GM18867 (cell line): ENCODE measurements at regions not wholly inside any gene's neighbourhood (a gene's known extent, or its start where the extent isn't known, plus 50 kb on each side); places are given as distances from the start of the nearest gene placed in this dataset.
A peak's percentile ranks its signal among the peaks of the same experiment; 100 is the strongest.
"Not testable (repeated sequence)": the region's sequence is repeated elsewhere in the genome, so short reads cannot be mapped to it uniquely, and the experiment has no call there.

Experiments used
- ATAC-seq: cut with Tn5 transposase; IDR thresholded peaks from one replicate; pipeline ENCODE4 v1.9.1; 2021; ENCODE audit warnings: mild to moderate bottlenecking, moderate library complexity; ENCODE audit not compliant: unreplicated experiment

DNA sequence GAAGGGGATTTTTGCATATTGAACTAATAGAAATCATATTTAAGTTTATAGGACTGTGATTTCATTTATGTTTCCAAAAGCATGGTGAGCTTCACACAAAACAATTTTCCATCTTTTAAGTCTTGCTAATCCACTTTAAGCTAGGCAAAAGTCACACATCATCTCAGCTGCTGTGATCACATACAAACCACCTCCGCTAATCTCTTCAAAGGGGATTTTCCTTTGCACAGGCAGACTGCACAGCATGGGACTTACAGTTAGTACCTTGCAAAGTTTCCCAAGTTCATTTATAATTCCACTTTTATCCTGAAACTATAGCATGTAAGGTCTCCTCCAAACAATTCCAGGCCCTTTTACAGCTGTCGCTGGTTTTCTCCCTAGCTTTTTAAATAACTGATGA, 225.1 kb upstream of the CNTN3 start:
- ATAC-seq = no peak

DNA sequence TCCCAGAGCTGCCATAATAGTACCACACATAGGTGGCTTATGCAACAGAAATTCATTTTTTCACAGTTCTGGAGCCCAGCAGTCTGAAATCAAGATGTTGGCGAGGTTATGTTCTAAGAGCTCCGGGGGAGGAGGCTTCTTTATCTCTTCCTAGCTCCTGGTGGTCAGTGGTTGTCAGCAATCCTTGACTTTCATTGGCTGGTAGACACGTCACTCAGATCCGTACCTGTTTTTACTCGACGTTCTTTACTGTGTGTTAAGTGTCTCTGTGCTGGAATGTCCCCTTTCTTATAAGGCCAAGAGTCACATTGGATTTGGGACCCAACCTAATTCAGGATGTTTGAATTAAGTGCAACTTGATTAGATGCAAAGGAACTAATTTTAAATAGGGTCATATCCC, 218.5 kb upstream of the CNTN3 start:
- no peak for ATAC-seq

DNA sequence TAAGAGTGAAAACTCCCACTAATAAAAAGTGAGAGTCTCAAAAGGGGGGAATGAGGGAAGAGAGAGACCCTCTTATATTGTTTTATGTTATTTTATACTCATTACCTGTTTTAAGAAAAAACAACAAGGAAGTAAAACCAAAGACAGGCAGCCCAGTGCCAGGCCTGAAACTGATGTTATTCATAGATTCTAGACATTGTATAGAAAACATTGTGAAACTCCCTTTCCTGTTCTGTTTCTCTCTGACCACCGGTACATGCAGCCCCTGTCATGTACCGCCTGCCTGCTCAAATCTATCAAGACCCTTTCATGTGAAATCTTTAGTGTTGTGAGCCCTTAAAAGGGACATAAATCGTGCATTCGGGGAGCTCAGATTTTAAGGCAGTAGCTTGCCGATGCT, 216.4 kb upstream of the CNTN3 start:
- ATAC-seq = not testable (repeated sequence)

DNA sequence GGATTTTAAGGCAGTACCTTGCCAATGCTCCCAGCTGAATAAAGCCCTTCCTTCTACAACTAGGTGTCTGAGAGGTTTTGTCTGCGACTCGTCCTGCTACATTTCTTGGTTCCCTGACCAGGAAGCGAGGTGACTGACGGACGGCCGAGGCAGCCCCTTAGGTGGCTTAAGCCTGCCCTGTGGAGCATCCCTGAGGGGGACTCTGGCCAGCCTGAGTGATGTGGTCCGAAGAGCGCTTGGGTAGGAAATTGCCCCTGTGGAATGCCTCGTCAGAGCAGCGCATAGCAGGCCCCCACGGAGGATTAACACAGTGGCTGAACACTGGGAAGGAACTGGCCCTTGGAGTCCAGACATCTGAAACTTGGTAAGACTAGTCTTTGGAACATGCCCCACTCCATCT, 210.9 kb upstream of the CNTN3 start:
- ATAC-seq = not testable (repeated sequence)

DNA sequence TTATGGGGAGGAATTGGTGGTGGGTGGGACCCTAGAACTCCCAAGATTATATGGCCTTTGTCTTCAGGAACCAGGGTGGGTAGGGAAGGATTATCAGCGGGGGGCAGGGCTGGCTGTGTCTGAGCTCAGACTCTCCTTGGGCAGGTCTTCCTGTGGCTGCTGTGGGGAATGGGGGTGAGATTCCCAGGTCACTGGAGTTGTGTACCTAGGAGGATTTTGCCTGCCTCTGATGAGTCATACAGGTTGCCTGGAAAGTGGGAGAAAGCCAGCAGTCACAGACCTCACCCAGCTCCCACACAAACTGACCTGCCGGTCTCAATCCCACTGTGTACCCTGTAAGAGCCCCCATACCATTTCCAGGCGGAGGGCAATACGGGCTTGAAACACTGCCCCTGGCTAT, 209.9 kb upstream of the CNTN3 start:
- no peak for ATAC-seq

DNA sequence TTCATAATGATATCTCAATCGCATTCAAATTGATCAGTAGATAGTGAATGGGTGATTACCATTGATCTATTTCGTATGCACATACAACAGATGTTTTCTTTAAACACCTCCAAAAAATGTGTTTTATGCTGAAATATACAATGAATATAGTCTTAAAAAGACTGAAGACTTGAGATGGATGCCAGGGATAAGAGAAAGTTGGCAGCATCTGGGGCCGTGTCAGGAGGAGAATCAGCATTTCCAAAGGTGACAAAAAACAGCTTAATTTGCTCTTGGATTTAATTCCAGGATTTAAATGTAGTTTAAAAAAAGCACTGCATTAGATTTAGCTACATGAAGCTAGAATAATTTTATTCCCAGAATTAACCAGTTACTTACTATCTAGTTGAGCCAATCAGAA, 199.7 kb upstream of the CNTN3 start:
- ATAC-seq = no peak

DNA sequence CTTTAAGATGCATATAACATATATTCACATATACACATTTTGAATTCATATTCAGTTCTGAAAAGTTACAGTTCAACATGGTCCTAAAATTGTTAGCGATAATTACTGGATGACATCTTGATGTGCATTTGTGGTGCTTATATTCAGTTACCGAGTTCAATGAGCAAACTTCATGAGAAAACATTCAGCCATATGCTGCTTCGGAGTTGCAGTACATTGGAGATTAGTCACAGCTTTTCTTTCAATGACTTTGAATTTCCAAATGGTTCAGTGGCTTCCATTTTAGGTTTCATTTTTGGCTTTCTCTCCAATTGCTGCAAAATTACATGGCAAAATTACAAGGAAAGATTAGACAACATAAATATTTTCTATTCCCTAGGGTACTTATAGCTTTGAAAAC, 198.3 kb upstream of the CNTN3 start:
- no peak for ATAC-seq

DNA sequence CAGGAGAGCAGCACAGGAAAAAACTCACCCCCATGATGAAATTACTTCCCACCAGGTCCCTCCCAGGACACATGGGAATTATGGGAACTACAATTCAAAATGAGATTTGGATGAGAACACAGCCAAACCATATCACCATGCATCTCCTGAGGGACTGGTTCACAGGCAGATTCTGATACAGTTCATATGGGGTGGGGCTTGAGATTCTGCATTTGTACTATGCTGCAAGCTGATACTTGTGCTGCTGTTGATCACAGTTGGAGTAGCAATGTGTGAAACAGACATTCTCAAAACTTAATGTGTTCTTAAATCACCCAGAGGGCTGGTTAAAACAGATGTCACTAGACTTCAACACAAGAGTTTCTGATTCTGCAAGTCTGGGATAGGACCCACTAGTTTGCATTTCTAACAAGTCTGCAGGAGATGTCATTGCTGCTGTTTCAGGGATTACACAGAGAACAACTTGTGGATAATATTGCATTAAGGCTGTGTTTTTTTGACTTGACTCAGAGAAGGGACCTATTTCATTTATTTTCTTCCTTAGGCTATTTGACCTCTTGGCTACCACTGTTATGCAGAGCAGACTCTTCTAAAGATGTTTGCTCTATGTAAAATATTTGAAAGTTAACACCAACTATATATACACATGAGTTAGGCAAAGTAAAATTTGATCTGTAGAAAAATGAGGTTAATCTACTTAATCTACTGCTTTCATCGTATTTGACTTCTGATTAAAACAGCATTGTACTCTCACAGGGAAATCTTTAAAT, 194.2 kb upstream of the CNTN3 start:
- ATAC-seq = no peak

DNA sequence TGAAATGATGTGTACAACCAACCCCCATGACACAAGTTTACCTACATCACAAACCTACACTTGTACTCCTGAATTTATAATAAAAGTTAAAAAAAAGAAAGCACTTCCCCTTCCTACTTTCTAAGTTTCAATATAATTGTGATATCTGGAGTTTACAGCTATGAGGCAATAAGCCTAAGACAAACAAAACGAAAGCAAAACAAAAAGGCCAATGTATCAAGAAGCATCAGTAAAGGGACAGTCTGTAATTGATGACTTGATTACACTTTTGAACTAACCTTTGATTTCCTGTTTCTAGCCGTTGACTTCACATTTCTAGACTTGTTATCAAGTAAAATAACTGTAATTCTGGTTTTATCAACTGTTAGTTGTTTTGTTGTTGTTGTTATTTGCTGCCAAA, 187.5 kb upstream of the CNTN3 start:
- ATAC-seq = no peak

DNA sequence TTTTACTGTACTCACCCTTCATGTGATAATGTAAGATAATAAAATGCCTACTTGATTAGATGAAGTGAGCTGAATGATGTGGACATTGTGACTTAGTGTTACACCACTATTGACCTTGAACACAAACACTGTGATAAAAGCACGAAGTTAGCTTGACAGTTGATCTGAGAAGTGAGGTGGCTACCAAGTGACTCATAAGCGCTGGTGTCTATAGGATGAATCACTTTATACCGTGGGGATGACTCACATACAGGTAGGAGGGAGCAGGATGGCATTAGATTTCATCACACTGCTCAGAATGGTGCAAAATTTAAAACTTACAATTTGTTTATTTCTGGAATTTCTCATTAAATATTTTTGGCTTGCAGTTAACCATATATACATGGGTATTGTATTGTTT, 174.7 kb upstream of the CNTN3 start:
- no peak for ATAC-seq

DNA sequence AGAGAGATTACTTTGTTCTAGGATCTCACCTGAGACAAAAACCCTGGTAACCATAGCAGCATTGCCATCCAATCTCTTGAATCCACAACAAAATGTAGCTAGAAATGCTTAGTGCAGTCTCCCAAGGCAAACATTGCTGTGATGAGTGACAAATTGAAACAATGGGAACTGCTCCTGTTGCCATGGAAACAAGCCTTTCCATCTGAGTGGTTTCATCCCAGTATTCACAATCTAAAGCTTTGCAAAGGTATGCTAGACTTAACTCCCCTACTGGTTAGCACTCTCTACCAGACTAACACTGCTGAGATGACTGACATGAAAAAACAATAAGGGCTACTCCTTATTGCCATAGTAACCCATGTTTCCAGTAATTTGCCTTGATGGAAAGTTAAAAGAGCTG, 172.6 kb upstream of the CNTN3 start:
- ATAC-seq = no peak

DNA sequence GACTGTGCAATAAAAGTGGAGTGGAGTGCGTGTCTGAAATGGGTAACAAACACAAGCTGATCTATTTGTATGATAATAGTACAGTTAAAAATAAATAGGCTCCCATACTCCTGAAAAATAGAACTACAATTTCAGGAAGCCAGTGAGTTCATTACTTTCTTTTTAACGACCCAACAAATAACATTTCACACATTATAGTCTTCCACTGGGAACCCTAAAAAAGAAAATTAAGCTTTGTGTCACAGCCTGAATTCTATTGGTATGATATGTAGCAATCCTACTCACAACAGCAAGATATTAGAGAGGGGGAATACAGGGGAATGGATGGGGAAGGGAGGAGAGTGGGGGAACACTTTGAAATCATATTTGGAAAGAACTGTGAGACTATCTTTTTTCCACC, 156.9 kb upstream of the CNTN3 start:
- no peak for ATAC-seq

DNA sequence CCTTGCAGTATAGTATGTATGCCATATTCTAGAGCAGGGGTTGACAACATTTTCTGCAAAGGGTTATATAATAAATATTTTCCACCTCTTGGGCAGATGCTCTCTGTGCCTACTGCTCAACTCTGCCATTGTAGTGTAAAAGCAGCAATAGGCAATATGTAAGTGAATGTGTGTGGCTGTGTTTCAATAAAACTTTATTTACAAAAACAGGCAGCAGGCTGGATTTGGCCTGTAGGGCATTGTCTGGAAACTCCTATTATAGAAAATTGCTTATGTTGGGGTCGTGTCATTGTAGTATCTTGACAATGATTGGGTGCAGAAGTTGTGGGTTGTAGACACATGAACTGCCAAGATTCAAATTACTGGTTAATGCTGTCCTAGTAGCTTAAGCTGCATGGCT, 153.6 kb upstream of the CNTN3 start:
- no peak for ATAC-seq

DNA sequence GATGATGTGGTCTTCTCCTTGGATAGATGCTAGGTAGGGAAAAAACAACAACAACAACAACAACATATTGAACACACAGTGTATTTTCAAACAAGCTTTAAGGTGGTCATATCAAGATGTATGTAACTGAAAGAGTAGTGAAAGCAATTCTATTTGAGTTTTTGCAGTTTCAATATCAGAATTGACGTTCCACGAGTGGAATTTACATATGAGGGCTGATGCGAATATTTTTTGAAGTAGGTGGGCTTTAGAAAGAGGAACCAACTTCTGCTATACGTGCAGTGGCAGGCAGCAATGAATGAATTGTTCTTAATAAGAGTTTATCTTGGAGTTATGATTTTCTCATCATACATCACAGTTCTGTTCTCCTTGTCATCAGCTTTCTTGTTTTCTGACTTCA, 151.9 kb upstream of the CNTN3 start:
- peak; percentile 72 for ATAC-seq

DNA sequence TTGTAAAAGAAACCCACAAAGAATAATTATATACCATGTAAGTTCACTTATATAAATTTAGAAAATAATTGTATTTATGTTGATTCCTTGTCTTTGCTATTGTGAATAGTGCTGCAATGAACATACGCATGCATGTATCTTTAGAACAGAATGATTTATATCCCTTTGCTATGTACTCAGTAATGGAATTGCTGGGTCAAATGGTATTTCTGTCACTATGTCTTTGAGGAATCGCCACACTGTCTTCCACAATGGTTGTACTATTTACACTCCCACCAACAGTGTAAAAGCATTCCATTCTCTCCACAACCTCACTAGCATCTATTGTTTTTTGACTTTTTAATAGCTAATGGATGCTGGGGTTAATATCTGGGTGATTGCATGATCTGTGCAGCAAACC, 149.4 kb upstream of the CNTN3 start:
- ATAC-seq = no peak

DNA sequence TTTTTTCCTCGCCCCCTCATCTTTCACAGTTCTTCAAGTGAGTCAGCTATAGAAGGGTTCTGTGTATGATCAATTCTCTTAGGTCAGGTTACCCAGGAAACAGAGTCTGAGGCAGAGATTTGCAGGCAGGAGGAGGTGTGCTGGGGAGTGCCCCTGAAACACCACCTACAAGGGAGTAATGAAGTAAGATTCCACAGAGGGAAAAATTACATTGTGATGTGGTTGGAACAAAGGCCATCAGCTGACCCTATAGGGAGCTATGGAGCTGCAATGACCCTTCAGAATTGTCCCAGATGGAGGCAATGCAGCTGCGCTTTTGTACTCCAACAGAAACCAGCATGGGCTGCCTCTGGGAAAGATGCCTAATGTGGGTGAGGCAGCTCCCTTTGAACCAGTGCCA, 142.2 kb upstream of the CNTN3 start:
- no peak for ATAC-seq

DNA sequence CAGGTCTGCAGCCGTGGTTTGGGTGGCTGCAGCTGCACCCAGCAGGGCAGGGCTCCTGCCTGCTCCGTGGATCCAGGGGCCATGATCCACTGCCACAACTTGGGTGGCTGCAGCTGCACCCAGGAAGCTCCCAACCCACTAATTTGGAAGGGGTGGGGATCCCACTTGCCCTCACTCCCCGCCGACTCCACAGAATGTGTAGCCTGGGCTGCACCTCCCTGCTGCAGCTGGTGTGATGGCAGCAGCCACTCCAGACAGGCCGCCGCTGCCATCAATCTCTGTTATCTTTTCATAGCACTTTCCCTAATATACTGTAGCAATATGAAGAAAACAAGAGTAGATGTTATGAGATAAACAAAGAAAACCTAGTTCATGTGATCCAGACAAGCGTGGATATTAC, 137.8 kb upstream of the CNTN3 start:
- ATAC-seq = no peak

DNA sequence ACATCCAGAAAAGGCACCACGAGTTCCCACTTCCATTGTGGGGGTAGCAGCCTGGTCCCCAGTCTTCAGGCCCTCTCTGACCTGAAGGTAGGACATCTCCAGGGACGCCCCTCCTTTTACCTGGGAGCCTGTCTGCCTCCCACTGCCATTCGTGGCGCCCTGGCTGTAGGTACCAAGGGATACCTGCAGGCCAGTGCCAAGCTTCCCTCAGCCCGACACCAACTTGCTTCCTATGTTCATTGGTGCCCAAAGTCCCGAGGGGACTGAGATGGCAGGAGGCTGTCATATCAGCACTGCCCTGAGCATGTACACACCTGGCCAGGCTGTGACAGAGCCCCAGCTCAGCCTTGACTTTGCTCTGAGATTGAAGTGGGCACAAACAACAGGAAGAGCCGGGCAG, 137.3 kb upstream of the CNTN3 start:
- ATAC-seq = no peak

DNA sequence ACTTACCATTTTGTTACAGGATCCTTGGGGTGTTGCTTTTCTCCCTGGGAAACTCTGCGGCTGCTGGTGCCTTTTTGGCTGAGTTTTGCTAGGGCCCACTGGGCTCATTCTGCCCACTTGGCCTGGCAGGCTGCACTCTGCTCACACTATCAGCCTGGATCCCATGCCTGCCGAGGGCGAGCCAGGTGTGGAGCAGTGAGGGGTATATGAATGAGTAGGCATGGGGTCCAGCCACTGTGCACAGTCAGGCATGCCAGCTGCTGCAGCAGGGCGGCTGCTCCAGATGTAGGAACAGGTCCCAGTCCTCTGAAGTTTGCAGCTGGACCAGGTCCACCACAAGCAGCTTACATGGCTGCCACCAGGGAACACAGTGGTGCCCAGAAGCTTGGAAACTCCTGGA, 136.4 kb upstream of the CNTN3 start:
- no peak for ATAC-seq

DNA sequence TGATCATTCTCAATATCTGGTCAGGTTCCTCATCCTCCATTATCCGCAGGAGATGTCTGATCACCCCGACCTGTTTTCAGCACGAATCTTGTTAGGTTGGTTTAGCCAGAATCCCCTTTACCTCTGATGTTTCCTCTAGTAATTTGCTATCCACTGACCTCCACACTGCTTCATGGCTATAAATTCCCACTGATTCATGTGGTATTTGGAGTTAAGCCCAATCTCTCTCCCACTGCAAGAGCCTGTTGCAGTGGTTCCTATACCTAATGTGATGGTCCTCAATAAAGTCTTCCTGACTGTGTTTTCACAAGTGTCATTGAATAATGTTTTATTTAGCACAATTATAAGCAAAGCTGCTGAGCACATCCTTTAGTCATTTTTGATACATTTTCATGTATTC, 124.8 kb upstream of the CNTN3 start:
- no peak for ATAC-seq

DNA sequence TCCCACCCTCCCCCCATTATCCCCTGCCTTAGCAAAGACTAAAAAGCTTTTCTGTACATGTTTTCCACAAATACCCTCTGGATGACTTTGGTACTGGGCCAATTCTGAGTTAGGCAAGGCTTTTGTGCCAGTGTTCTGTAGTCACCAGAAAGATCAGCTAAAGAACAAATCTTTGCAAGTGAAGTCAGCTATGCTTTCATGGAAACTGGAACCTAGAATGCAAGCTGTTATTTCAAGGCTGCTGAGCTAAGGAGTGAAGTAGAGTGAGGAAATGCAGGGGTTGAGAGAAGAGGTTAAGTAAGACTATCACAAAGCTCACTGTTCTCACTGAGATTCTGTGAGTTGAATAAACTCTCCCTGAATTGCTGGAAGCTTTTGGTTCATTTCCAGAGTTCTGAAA, 107.8 kb upstream of the CNTN3 start:
- no peak for ATAC-seq

DNA sequence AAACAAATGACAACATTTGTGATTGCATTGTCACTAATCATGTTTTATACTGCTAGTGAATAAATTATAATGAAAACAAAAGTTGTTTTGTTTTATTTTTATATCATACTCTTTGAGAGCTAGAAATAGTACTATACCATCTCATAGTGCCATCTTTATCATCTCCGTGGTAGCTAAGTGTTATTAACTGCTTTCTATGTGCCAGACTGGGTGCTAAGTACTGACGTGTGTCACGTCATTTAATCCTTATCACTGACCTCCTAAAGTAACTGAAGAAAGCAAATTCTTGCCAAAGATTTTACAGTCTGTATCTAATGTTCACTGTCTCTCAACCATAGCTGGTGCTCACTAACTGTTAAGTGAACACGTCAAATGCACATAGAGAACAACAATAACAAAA, 99.5 kb upstream of the CNTN3 start:
- ATAC-seq = no peak

DNA sequence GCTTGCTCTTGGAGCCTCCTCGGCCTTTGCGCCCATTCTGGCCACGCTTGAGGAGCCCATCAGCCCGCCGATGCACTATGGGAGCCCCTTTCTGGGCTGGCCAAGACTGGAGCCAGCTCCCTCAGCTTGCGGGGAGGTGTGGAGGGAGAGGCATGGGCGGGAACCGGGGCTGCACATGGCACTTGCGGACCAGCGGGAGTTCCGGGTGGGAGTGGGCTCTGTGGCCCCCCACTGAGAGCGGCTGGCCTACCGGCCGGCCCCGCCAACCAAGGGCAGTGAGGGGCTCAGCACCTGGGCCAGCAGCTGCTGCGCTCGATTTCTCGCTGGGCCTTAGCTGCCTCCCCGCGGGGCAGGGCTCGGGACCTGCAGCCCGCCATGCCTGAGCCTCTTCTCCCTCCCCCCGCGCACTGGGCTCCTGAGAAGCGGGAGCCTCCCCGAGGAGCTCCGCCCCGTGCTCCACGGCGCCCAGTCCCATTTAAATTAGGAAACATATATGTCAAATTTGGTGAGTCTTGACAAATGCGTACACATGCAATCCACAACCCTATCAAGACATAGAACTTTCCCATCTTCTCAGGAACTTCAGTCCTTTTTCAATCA, 97.6 kb upstream of the CNTN3 start:
- ATAC-seq = no peak
